Skeletal muscle satellite cell (primary cell): ENCODE measurements at regions not wholly inside any gene's neighbourhood (a gene's known extent, or its start where the extent isn't known, plus 50 kb on each side); places are given as distances from the start of the nearest gene placed in this dataset.

Experiments used
- H3K27me3 ChIP-seq: 2 replicates; pipeline ENCODE4 v1.7.0; 2013; ENCODE audit warnings: low read length; ENCODE audit not compliant: control insufficient read depth, insufficient read depth
- H3K36me3 ChIP-seq: 2 replicates; pipeline ENCODE4 v1.7.0; 2013; ENCODE audit warnings: mild to moderate bottlenecking, control low read depth, low read length; ENCODE audit not compliant: insufficient read depth
- H3K4me1 ChIP-seq: 2 replicates; pipeline ENCODE4 v1.7.0; 2013; ENCODE audit warnings: low read length; ENCODE audit not compliant: control insufficient read depth, insufficient read depth
- H3K4me2 ChIP-seq: 2 replicates; pipeline ENCODE4 v1.7.0; 2013; ENCODE audit warnings: mild to moderate bottlenecking, low read length
- H3K4me3 ChIP-seq: 2 replicates; pipeline ENCODE4 v1.7.0; 2013; ENCODE audit warnings: low read length
- H3K9ac ChIP-seq: 2 replicates; pipeline ENCODE4 v1.7.0; 2013; ENCODE audit warnings: mild to moderate bottlenecking, low read depth, low read length, moderate library complexity
- H3K9me3 ChIP-seq: replicated peaks from 2 replicates; pipeline ENCODE4 v1.7.0; 2013; ENCODE audit warnings: mild to moderate bottlenecking, control low read depth, low read length

DNA sequence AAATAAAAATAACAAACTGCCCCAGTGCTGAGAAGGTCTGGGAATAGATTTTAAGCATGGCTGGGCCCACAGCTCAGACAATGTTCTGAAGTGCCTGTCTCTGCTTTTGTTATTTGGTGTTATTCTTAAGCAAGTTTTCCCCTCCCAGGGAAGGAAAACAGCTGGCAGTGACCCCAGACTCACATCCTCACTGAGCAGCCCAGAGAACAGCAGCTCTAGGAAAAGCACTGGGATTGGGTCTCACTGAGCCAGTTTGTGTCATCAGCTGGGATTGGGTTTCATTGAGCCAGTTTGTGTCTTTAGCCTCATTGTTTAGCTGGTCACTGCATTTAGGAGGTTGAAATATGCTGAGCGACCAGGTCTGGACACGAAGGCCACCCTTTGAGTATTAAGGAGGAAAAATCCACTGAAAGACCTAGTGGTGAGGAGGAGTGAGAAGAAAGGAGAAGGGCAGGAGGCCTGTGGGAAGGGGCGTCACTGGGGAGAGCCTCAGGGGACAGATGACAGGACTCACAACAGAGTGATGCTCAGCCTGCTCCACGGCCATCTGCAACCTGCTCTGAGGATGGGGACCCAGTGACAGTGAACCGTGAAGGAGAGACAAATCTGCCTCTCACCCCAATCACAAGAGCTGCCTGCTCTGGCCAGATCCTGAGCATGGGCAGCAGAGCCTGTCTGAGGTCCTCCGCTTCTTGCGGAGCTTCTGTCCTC is 103.8 kb downstream of the TOMM20 start:
- no peak overlapping the region for H3K4me2 ChIP-seq
- no peaks in the 10 kb centered on the region for H3K9me3 ChIP-seq
- no peak overlapping the region for H3K4me3 ChIP-seq
- H3K4me1 ChIP-seq = peaks cover 20% of the 10 kb centered on the region
- no peaks in the 10 kb centered on the region for H3K36me3 ChIP-seq
- H3K27me3 ChIP-seq = no peaks in the 10 kb centered on the region
- no peak overlapping the region for H3K9ac ChIP-seq

- H3K4me3 ChIP-seq = no peak overlapping the region
Observed at GRCh38 chr1:235023711-235024439, 104.8 kb downstream of the TOMM20 start.

DNA sequence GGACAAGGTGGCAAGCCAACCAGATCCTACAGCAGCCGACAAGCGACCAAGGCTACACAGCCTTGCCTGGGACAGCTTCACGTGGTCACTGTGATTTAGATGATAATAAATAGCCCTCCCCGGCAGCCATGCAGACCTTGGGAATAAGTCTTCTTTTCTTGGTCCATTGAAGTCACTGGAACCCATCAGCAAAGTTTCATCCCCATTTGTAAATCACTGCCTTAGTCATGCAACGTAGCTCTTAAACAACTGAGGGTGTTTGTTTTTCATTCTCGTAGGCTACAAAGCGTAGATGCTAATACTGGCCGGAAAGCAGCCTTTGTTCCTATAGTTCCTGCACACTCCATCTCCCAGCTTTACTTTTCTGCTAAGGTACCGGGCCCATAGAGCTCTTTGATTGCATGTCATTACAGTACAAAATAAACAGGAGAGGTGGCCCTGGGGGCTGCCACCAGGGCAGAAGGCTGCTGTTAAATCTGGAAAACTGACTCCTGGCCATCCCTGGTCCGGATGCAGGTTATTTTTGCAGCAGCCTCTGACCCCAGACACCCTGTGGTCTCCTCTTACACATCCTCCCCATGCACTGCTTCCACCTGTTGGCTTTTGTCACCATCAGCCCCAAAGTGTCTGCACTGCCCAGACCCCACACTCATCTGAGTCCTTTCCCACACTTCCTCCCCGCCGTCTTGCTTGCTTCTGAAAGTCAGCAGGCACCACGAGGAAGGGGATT is 105.5 kb downstream of the TOMM20 start:
- no peaks in the 10 kb centered on the region for H3K36me3 ChIP-seq
- no peaks in the 10 kb centered on the region for H3K27me3 ChIP-seq
- no peak overlapping the region for H3K9ac ChIP-seq
- H3K9me3 ChIP-seq = peaks cover 4% of the 10 kb centered on the region
- H3K4me3 ChIP-seq = no peak overlapping the region
- no peak overlapping the region for H3K4me2 ChIP-seq
- peaks cover 37% of the 10 kb centered on the region for H3K4me1 ChIP-seq

More at GRCh38 chr1:235023711-235024439, 104.8 kb downstream of the TOMM20 start:
- Histone ChIP-seq H3K27me3 (no peaks in the 10 kb centered on the region), H3K9me3 (no peaks in the 10 kb centered on the region), H3K4me2 (no peak overlapping the region), H3K36me3 (no peaks in the 10 kb centered on the region), H3K4me1 (peaks cover 30% of the 10 kb centered on the region), H3K9ac (no peak overlapping the region)

- Histone ChIP-seq H3K4me1 (peaks cover 43% of the 10 kb centered on the region), H3K9ac (no peak overlapping the region), H3K36me3 (no peaks in the 10 kb centered on the region)
Observed at GRCh38 chr1:235022341-235022980, 106.2 kb downstream of the TOMM20 start.

DNA sequence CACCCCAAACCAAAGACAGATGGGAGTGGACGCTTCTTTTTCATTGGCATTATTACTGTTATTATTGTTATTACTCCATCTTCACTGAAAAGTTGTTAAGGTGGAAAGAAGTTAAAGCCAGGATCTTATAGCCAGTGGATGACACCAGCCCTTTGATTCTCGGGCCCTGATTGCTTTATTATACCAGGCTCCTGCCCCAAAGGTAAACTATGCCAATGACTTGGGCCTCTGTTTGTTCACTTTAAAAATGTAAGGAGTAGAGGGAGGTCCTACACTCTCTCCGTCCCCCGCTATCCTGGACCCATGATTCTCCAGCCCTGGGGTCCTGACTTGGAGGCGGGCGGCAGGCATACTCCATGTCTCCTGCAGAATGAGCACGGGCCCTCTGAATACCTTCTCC is 106.8 kb downstream of the TOMM20 start:
- Histone ChIP-seq H3K4me2 (no peak overlapping the region), H3K9ac (no peak overlapping the region), H3K4me3 (no peak overlapping the region), H3K36me3 (no peaks in the 10 kb centered on the region), H3K4me1 (peaks cover 48% of the 10 kb centered on the region), H3K9me3 (peaks cover 4% of the 10 kb centered on the region), H3K27me3 (no peaks in the 10 kb centered on the region)

More at GRCh38 chr1:235022341-235022980, 106.2 kb downstream of the TOMM20 start:
- Histone ChIP-seq H3K4me2 (no peak overlapping the region), H3K4me3 (no peak overlapping the region), H3K27me3 (no peaks in the 10 kb centered on the region), H3K9me3 (peaks cover 4% of the 10 kb centered on the region)

GRCh38 chr1:235021321-235021720 is 107.3 kb downstream of the TOMM20 start:
- Histone ChIP-seq H3K27me3 (no peaks in the 10 kb centered on the region), H3K36me3 (no peaks in the 10 kb centered on the region), H3K4me1 (peaks cover 47% of the 10 kb centered on the region), H3K9me3 (peaks cover 4% of the 10 kb centered on the region), H3K4me2 (no peak overlapping the region), H3K4me3 (no peak overlapping the region), H3K9ac (no peak overlapping the region)

DNA sequence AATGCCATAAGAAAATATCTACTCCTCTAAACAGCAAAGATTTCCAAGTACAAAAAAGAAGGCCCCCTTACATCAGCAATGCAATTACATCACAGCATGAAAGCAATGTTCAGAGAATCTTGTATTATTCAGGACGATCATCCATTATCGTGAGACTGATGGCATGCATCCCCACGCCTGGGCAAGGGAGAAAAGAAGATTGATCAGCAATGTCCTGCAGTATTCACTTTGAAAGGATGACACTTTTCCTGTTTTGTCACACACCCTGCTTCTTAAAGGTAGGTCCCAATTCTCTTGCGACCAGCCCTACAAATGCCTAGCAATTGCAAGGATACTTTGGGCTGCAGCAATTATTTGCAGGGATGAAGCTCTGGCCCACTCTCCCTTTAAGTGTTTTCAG is 108.7 kb downstream of the TOMM20 start:
- H3K4me2 ChIP-seq = no peak overlapping the region
- peaks cover 4% of the 10 kb centered on the region for H3K9me3 ChIP-seq
- no peak overlapping the region for H3K4me3 ChIP-seq
- no peaks in the 10 kb centered on the region for H3K27me3 ChIP-seq
- peaks cover 50% of the 10 kb centered on the region for H3K4me1 ChIP-seq
- no peak overlapping the region for H3K9ac ChIP-seq
- H3K36me3 ChIP-seq = no peaks in the 10 kb centered on the region

- Histone ChIP-seq H3K4me1 (peaks cover 50% of the 10 kb centered on the region), H3K9ac (no peak overlapping the region)
Observed at GRCh38 chr1:235019471-235019870, 109.2 kb downstream of the TOMM20 start.

DNA sequence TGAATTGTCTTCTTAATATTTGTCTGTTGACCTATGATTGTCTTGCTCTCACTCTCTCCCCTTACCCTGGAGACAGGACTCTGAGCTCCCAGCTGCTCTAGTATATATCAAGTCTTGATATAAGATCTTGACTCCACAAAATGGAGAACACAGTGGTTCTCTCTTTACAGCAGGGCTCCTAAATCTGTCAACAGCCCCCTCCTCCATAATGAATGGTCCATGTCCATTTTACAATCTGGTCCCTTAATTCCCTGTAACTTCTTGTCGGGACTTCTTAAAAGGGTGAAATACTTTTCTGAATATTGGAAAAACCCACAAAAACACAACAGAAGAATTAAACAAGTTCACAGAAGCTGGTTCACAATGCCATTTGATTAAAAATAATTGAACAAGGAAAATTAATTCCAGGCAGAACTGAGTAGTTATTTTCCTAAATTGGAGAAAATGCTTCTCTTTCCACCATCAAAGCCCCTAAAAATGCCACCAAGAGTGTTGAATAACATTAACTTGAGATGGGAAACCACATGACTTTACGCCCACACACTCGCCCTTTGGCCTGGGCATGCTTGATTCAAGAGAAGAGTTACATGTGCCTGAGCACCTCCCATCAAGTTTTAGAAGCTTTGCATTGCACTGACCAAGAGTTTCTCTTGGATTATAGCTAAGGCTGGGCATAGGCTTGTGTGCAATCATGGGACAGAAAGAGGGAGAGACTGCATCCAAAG is 109.8 kb downstream of the TOMM20 start:
- Histone ChIP-seq H3K4me3 (no peak overlapping the region), H3K9ac (no peak overlapping the region), H3K36me3 (no peaks in the 10 kb centered on the region), H3K4me2 (no peak overlapping the region), H3K9me3 (peaks cover 4% of the 10 kb centered on the region), H3K4me1 (peaks cover 50% of the 10 kb centered on the region), H3K27me3 (no peaks in the 10 kb centered on the region)

More at GRCh38 chr1:235019471-235019870, 109.2 kb downstream of the TOMM20 start:
- no peaks in the 10 kb centered on the region for H3K36me3 ChIP-seq
- no peak overlapping the region for H3K4me3 ChIP-seq
- H3K9me3 ChIP-seq = peaks cover 4% of the 10 kb centered on the region
- no peaks in the 10 kb centered on the region for H3K27me3 ChIP-seq
- no peak overlapping the region for H3K4me2 ChIP-seq

- Histone ChIP-seq H3K4me3 (no peak overlapping the region), H3K36me3 (no peaks in the 10 kb centered on the region), H3K9ac (peak overlapping the region; percentile 29), H3K27me3 (no peaks in the 10 kb centered on the region), H3K4me1 (peaks cover 50% of the 10 kb centered on the region), H3K4me2 (no peak overlapping the region), H3K9me3 (peaks cover 4% of the 10 kb centered on the region)
Observed at GRCh38 chr1:235018161-235018560, 110.5 kb downstream of the TOMM20 start.
